Activated T-helper 2 cell treated with anti-CD3 and anti-CD28 coated beads, Interferon-gamma antibody, Interleukin-2, Interleukin-4, amounts not matched to agents 10 μg/mL and 5 μg/mL and 100 μg/mL, durations not matched to agents 14 hours and 24 hours and 36 hours (primary cell): ENCODE measurements at regions not wholly inside any gene's neighbourhood (a gene's known extent, or its start where the extent isn't known, plus 50 kb on each side); places are given as distances from the start of the nearest gene placed in this dataset.
A peak's percentile ranks its signal among the peaks of the same experiment; 100 is the strongest.

Experiments
- DNase-seq: peaks from one replicate; pipeline ENCODE4 v3.0.0; 2021; ENCODE audit warnings: low spot score
- H3K27ac Mint-ChIP-seq: one replicate; pipeline ENCODE4 v1.8.0; 2021; ENCODE audit warnings: mixed read lengths
- H3K27me3 Mint-ChIP-seq: one replicate; pipeline ENCODE4 v1.8.0; 2021; ENCODE audit warnings: low read depth, mixed read lengths
- H3K36me3 Mint-ChIP-seq: one replicate; pipeline ENCODE4 v1.8.0; 2021; ENCODE audit warnings: low read depth, mixed read lengths
- H3K4me1 Mint-ChIP-seq: one replicate; pipeline ENCODE4 v1.8.0; 2021; ENCODE audit warnings: low read depth, mixed read lengths
- H3K4me3 Mint-ChIP-seq: one replicate; pipeline ENCODE4 v1.8.0; 2021; ENCODE audit warnings: low read depth, mild to moderate bottlenecking, moderate library complexity, mixed read lengths
- H3K9me3 Mint-ChIP-seq: one replicate; pipeline ENCODE4 v1.8.0; 2021; ENCODE audit warnings: mixed read lengths
- intact Hi-C: fragments of 100-400 bp; cut with micrococcal nuclease; formaldehyde crosslinking; loops from one replicate; pipeline ENCODE4 v1.15.1; 2023

GRCh38 chr14:61174987-61175386, 106.2 kb downstream of the TMEM30B start:
- Mint-ChIP-seq H3K27ac (peak overlapping the region; percentile 48), H3K36me3 (peaks cover 1% of the 10 kb centered on the region), H3K9me3 (peaks cover 10% of the 10 kb centered on the region), H3K4me1 (peaks cover 43% of the 10 kb centered on the region), H3K27me3 (peaks cover 1% of the 10 kb centered on the region), H3K4me3 (no peak overlapping the region)
- intact Hi-C loops: loop anchor here (5.0 to 10.0 kb wide), 6 partner anchors 53 to 420 kb away; partner anchors contain the start of genes SLC38A6 and TRMT5
- no peak for DNase-seq

- intact Hi-C loops: loop anchor here (10.0 kb wide), 1 partner anchor 420 kb away; no protein-coding TSS in a partner anchor
- H3K9me3 Mint-ChIP-seq: peaks cover 10% of the 10 kb centered on the region
- peak overlapping the region; percentile 48 for H3K27ac Mint-ChIP-seq
- H3K4me1 Mint-ChIP-seq: peaks cover 43% of the 10 kb centered on the region
- H3K4me3 Mint-ChIP-seq: no peak overlapping the region
- no peak for DNase-seq
- peaks cover 3% of the 10 kb centered on the region for H3K36me3 Mint-ChIP-seq
- H3K27me3 Mint-ChIP-seq: peaks cover 1% of the 10 kb centered on the region
Observed at GRCh38 chr14:61174441-61174891, 106.7 kb downstream of the TMEM30B start.

GRCh38 chr14:61171727-61172126, 109.4 kb downstream of the TMEM30B start:
- intact Hi-C loops: loop anchor here (10.0 kb wide), 1 partner anchor 417 kb away; no protein-coding TSS in a partner anchor
- DNase-seq: no peak
- Mint-ChIP-seq H3K27ac (no peak overlapping the region), H3K36me3 (peaks cover 3% of the 10 kb centered on the region), H3K4me1 (peaks cover 26% of the 10 kb centered on the region), H3K9me3 (peaks cover 14% of the 10 kb centered on the region), H3K27me3 (peaks cover 1% of the 10 kb centered on the region), H3K4me3 (no peak overlapping the region)

GRCh38 chr14:61168141-61168540, 113.0 kb downstream of the TMEM30B start:
- Mint-ChIP-seq H3K4me1 (peaks cover 5% of the 10 kb centered on the region), H3K27me3 (peaks cover 1% of the 10 kb centered on the region), H3K4me3 (no peak overlapping the region), H3K27ac (no peak overlapping the region), H3K9me3 (peaks cover 30% of the 10 kb centered on the region), H3K36me3 (peaks cover 3% of the 10 kb centered on the region)
- intact Hi-C loops: no loop called here
- DNase-seq: no peak

GRCh38 chr14:61167642-61168041, 113.5 kb downstream of the TMEM30B start:
- peaks cover 25% of the 10 kb centered on the region for H3K9me3 Mint-ChIP-seq
- H3K4me3 Mint-ChIP-seq: no peak overlapping the region
- peaks cover 3% of the 10 kb centered on the region for H3K36me3 Mint-ChIP-seq
- peaks cover 1% of the 10 kb centered on the region for H3K27me3 Mint-ChIP-seq
- no peak for DNase-seq
- intact Hi-C loops: no loop called here
- H3K4me1 Mint-ChIP-seq: peaks cover 5% of the 10 kb centered on the region
- no peak overlapping the region for H3K27ac Mint-ChIP-seq

GRCh38 chr14:61160798-61161197, 120.3 kb downstream of the TMEM30B start:
- Mint-ChIP-seq H3K4me1 (peaks cover 2% of the 10 kb centered on the region), H3K27me3 (peaks cover 4% of the 10 kb centered on the region), H3K9me3 (peaks cover 11% of the 10 kb centered on the region), H3K36me3 (no peaks in the 10 kb centered on the region), H3K4me3 (no peak overlapping the region), H3K27ac (no peak overlapping the region)
- no peak for DNase-seq
- intact Hi-C loops: no loop called here

GRCh38 chr14:61154641-61155040, 126.5 kb downstream of the TMEM30B start:
- peaks cover 3% of the 10 kb centered on the region for H3K4me1 Mint-ChIP-seq
- no peak overlapping the region for H3K4me3 Mint-ChIP-seq
- intact Hi-C loops: no loop called here

GRCh38 chr14:61153914-61154545, 127.1 kb downstream of the TMEM30B start:
- Mint-ChIP-seq H3K9me3 (no peaks in the 10 kb centered on the region), H3K27me3 (no peaks in the 10 kb centered on the region), H3K4me3 (no peak overlapping the region), H3K27ac (no peak overlapping the region), H3K36me3 (no peaks in the 10 kb centered on the region), H3K4me1 (peaks cover 3% of the 10 kb centered on the region)
- intact Hi-C loops: no loop called here
- no peak for DNase-seq

More at GRCh38 chr14:61154641-61155040, 126.5 kb downstream of the TMEM30B start:
- H3K27me3 Mint-ChIP-seq: no peaks in the 10 kb centered on the region
- H3K27ac Mint-ChIP-seq: no peak overlapping the region
- H3K36me3 Mint-ChIP-seq: no peaks in the 10 kb centered on the region
- DNase-seq: no peak
- no peaks in the 10 kb centered on the region for H3K9me3 Mint-ChIP-seq

- intact Hi-C loops: no loop called here
- peaks cover 3% of the 10 kb centered on the region for H3K4me1 Mint-ChIP-seq
- no peaks in the 10 kb centered on the region for H3K27me3 Mint-ChIP-seq
- no peak overlapping the region for H3K27ac Mint-ChIP-seq
- no peaks in the 10 kb centered on the region for H3K9me3 Mint-ChIP-seq
- no peak overlapping the region for H3K4me3 Mint-ChIP-seq
- no peak for DNase-seq
- H3K36me3 Mint-ChIP-seq: no peaks in the 10 kb centered on the region
Observed at GRCh38 chr14:61153431-61153830, 127.7 kb downstream of the TMEM30B start.

GRCh38 chr14:61152851-61153364, 128.2 kb downstream of the TMEM30B start:
- Mint-ChIP-seq H3K36me3 (no peaks in the 10 kb centered on the region), H3K27ac (no peak overlapping the region), H3K4me3 (no peak overlapping the region), H3K9me3 (no peaks in the 10 kb centered on the region), H3K4me1 (peaks cover 3% of the 10 kb centered on the region), H3K27me3 (no peaks in the 10 kb centered on the region)
- intact Hi-C loops: no loop called here
- DNase-seq: no peak

GRCh38 chr14:61151251-61151650, 129.9 kb downstream of the TMEM30B start:
- peaks cover 3% of the 10 kb centered on the region for H3K4me1 Mint-ChIP-seq
- no peaks in the 10 kb centered on the region for H3K36me3 Mint-ChIP-seq
- no peak overlapping the region for H3K4me3 Mint-ChIP-seq
- intact Hi-C loops: no loop called here
- H3K27me3 Mint-ChIP-seq: no peaks in the 10 kb centered on the region
- no peak for DNase-seq
- no peak overlapping the region for H3K27ac Mint-ChIP-seq
- no peaks in the 10 kb centered on the region for H3K9me3 Mint-ChIP-seq

GRCh38 chr14:61150851-61151250, 130.3 kb downstream of the TMEM30B start:
- peaks cover 3% of the 10 kb centered on the region for H3K4me1 Mint-ChIP-seq
- intact Hi-C loops: no loop called here
- no peaks in the 10 kb centered on the region for H3K27me3 Mint-ChIP-seq
- H3K27ac Mint-ChIP-seq: no peak overlapping the region
- H3K4me3 Mint-ChIP-seq: no peak overlapping the region
- no peaks in the 10 kb centered on the region for H3K36me3 Mint-ChIP-seq
- H3K9me3 Mint-ChIP-seq: no peaks in the 10 kb centered on the region
- DNase-seq: no peak

GRCh38 chr14:61149896-61150295, 131.2 kb downstream of the TMEM30B start:
- Mint-ChIP-seq H3K36me3 (no peaks in the 10 kb centered on the region), H3K27ac (no peak overlapping the region), H3K27me3 (no peaks in the 10 kb centered on the region), H3K4me3 (no peak overlapping the region), H3K9me3 (peaks cover 7% of the 10 kb centered on the region), H3K4me1 (peaks cover 3% of the 10 kb centered on the region)
- intact Hi-C loops: no loop called here
- no peak for DNase-seq
